HG03469 (cell line): ENCODE measurements at regions not wholly inside any gene's neighbourhood (a gene's known extent, or its start where the extent isn't known, plus 50 kb on each side); places are given as distances from the start of the nearest gene placed in this dataset.

Experiments used
- ATAC-seq: cut with Tn5 transposase; IDR thresholded peaks from one replicate; pipeline ENCODE4 v1.9.1; 2021; ENCODE audit warnings: mild to moderate bottlenecking, moderate library complexity, moderate number of reproducible peaks; ENCODE audit not compliant: unreplicated experiment

- no peak for ATAC-seq
These were observed 814.8 kb upstream of the IGFBP7 start for GRCh38 chr4:57924951-57925350.

- no peak for ATAC-seq
These were observed 806.3 kb upstream of the IGFBP7 start for GRCh38 chr4:57916479-57916878.

GRCh38 chr4:57911203-57911602 lies 801.0 kb upstream of the IGFBP7 start:
- ATAC-seq, result no peak

GRCh38 chr4:57910151-57910550 lies 800.0 kb upstream of the IGFBP7 start:
- no peak for ATAC-seq

GRCh38 chr4:57905965-57906364 lies 795.8 kb upstream of the IGFBP7 start:
- ATAC-seq, result no peak

GRCh38 chr4:57877047-57877458 lies 766.9 kb upstream of the IGFBP7 start:
- ATAC-seq, result no peak

- ATAC-seq, result no peak
These were observed 765.7 kb upstream of the IGFBP7 start for GRCh38 chr4:57875829-57876392.

GRCh38 chr4:57866468-57867171 lies 756.4 kb upstream of the IGFBP7 start:
- no peak for ATAC-seq

- peak; percentile 79 for ATAC-seq
These were observed 755.1 kb upstream of the IGFBP7 start for GRCh38 chr4:57865264-57865663.

GRCh38 chr4:57854748-57855147 lies 744.6 kb upstream of the IGFBP7 start:
- no peak for ATAC-seq

- no peak for ATAC-seq
These were observed 740.0 kb upstream of the IGFBP7 start for GRCh38 chr4:57850141-57850540.

GRCh38 chr4:57832083-57832482 lies 721.9 kb upstream of the IGFBP7 start:
- no peak for ATAC-seq

GRCh38 chr4:57789666-57790065 lies 679.5 kb upstream of the IGFBP7 start:
- no peak for ATAC-seq

- ATAC-seq, result no peak
These were observed 667.7 kb upstream of the IGFBP7 start for GRCh38 chr4:57777876-57778275.

GRCh38 chr4:57774681-57775080 lies 664.5 kb upstream of the IGFBP7 start:
- ATAC-seq, result no peak

GRCh38 chr4:57774171-57774570 lies 664.0 kb upstream of the IGFBP7 start:
- no peak for ATAC-seq

- ATAC-seq, result no peak
These were observed 656.2 kb upstream of the IGFBP7 start for GRCh38 chr4:57766341-57766740.

GRCh38 chr4:57764856-57765255 lies 654.7 kb upstream of the IGFBP7 start:
- ATAC-seq, result no peak

GRCh38 chr4:57763070-57763469 lies 652.9 kb upstream of the IGFBP7 start:
- no peak for ATAC-seq

- no peak for ATAC-seq
These were observed 630.5 kb upstream of the IGFBP7 start for GRCh38 chr4:57740625-57741190.

GRCh38 chr4:57736781-57737180 lies 626.6 kb upstream of the IGFBP7 start:
- no peak for ATAC-seq

GRCh38 chr4:57734104-57734670 lies 624.0 kb upstream of the IGFBP7 start:
- no peak for ATAC-seq
